NCI-H1436 treated with DMSO at 0.1 percent for 48 hours (cell line): ENCODE measurements at regions not wholly inside any gene's neighbourhood (a gene's known extent, or its start where the extent isn't known, plus 50 kb on each side); places are given as distances from the start of the nearest gene placed in this dataset.

Experiments
- DNase-seq: peaks from one replicate; lab custom pipeline; 2025; lab: John Stamatoyannopoulos, UW

DNA sequence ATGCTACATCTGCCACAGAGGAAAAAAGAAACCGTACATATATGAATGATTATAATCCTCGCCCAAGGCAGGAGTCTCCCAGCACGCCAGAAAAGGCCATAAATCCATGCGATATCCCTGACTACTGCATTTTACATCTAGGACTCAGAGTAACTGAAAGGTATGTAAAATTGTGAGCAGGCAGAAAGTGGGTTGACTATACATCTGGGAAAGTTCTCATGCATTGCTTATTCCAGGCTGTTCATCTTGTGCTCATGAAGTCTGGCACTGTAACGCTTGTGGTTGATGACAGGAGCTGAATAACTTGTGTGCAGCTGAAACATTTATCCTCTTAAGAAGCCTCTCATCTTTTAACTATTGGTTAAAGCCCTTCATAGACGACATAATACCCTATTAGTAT is 193.4 kb upstream of the STEAP4 start:
- no peak for DNase-seq

DNA sequence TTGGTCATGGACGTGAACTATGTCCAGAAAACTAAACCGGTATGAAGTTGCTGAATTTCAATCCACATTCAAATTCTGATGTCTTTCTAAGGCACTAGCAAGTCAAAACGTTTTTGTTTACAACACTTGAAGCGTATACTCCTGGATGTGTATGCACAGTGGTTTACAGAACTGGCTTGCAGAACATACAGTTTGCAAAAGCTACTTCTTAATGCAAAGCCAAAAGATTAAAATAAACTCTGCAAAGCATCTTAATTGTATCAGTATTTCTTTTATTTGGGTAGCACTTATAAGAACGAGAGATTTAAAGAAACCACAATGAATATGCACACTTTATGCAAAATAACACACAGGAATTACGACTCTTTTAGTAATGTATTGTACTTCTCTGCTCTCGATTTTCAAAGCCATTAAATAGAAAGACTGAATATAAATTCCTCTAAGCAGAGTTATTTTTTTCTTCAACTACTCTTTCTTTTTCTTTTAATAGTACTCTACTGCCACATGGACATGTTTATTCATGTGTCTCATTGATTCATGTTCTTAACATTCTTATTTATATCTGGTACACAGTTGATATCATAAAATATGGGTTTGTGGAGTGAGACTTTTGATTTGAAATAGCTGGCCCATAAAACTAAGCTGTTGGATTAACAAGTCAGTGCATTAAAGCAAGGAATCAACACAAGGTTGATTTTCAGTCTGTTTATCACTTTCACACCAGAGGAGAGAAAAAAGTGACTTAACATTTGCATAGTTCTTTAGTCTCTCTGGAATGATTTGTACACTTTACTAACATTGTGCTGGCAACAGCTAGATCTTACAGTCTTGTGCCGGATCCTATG is 189.4 kb upstream of the STEAP4 start:
- no peak for DNase-seq

GRCh38 chr7:88492153-88492552 is 185.5 kb upstream of the STEAP4 start:
- DNase-seq: peak; percentile 43

DNA sequence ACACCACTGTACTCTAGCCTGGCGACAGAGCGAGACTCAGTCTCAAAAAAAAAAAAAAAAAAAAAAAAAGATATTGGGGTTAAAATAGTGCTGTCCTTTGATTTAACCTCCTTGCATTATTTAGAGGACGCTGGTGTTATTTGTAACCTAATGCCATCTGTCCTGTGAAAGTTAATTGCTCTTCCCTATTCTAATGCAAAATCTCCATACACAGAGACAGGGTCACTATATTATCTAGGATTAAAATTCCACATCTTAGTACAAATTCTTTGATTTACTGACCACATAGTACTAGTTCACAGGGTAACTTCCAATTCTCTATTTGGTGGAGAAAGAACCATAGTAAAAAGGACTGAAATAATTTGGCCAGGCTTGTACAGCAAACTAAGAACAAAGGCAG is 184.2 kb upstream of the STEAP4 start:
- DNase-seq: no peak

GRCh38 chr7:88490161-88490560 is 183.5 kb upstream of the STEAP4 start:
- DNase-seq: no peak

DNA sequence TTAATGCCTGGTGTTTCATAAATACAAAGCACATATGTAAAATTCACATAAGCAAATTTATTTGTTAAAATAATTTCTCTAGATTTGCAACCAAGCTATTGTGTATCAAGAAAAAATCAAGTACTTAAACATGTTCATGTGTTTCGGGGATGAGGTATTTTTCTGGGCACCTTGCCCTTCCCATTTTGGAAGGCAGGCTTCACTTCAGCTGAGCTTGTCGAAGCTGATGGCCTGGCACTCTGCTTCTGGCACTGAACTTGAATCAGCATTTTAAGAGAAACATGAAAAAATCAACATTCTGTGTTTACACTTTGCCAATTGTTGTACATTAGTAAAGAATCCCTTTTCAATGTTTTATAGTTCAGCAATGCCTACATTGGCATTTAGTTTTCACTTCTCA is 179.1 kb upstream of the STEAP4 start:
- DNase-seq: no peak

DNA sequence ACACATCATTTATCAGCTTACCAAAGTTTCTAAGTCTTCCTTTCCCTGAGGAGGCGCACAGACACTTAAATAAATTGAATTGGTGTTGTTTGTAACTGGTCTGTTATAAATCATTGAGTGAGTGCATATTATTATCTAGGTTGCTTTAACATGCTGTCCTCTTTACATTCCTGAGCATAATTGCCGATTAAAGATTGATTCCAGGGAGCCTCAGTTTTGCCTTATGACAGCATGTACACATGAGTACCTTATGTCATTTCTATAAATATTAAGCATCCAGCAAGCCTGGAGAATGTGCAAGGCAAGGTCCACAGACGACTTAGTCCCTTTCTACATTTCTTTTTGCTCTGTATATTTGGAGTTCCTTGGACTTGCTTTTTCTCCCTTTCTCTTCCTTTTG is 177.9 kb upstream of the STEAP4 start:
- no peak for DNase-seq

DNA sequence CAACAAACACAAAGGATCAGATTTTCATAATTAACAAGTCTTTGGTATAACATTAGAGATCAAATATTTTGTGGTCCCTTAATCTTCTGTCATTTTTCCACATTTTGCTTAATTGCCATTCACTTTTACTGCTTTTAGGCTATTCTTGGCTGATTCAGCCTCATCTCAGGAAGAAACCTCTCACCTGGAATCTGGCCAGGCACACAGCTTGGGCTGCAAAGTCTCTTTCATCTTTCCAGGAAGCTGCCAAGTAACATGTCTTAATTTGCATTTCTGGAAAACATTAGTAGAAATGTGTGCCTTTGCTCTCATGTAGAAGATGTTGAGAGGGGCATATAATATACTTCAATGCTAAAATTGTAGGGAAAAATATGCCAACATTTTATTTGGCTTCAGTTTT is 174.2 kb upstream of the STEAP4 start:
- no peak for DNase-seq

DNA sequence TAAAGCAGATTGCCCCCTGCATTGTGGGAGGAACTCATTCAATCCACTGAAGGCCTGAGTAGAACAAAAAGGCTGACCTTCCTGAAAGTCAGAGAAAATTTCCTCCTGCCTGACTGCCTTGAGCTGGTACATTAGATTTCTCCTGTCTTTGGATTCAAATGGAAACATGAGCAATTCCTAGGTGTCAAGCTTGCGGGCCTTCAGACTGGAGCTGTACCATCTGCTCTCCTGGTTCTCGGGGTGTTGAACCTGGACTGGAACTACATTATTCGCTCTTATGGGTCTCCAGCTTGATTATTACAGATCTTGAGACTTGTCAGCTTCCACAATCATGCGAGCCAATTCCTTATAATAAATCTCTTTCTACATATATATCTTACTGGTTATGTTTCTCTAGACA is 173.6 kb upstream of the STEAP4 start:
- DNase-seq: no peak

DNA sequence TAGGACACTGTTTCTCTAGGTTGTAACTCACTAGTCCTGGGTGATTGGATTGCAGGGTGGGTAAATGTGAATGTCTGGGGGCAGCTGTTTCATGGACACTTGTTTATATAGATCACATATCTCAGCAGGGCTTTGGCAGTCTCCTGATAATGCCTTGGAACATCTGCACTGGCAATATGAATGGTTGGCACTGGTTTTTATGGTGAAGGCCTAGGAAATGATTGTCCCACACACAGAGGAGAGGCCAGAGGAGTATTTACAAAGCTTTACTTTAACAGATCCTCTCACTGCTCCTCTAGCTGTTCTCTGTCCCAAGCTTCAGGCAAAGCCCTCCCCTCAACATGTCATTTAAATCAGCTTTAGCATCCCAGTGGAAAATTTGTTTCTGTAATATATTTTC is 171.3 kb upstream of the STEAP4 start:
- DNase-seq: no peak

DNA sequence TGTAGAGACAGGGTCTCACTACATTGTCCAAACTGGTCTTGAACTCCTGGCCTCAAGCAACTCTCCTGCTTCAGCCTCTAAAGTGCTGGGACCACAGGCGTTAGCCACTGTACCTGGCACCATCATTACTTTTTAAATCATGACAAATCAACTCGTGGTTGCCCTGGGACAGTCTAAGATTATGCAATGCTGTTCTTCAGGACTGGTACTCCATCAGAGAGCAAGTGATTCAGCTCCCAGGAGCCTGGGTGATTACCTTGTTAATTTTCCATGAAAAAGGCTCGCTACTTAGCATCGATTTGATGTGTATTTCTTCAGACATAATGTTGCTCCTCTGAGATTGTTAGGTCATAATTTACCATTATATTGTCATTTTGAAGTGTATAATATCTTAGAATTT is 158.9 kb upstream of the STEAP4 start:
- DNase-seq: no peak

DNA sequence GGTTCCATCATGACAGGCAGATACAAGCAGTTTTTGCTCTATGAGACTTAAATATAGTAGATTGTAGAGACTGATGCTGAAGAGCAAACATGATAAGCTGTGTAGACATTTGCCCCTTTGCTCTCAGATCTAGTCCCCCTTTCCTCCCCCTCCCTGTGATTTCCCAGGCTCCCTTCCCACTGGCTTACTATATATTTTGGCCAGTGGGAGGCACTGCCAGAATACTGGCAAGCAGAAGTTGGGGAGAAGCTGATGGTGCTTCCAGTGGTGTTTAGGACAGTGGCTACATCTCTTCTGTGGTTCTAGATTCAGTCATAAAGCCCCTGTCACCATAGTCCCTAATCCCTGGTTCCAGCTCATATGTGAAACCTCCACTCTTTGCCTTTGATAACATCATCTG is 156.1 kb upstream of the STEAP4 start:
- DNase-seq: no peak

- no peak for DNase-seq
These were observed 154.0 kb upstream of the STEAP4 start for GRCh38 chr7:88460650-88461049.

- no peak for DNase-seq
These were observed 152.3 kb upstream of the STEAP4 start for GRCh38 chr7:88458946-88459345.

DNA sequence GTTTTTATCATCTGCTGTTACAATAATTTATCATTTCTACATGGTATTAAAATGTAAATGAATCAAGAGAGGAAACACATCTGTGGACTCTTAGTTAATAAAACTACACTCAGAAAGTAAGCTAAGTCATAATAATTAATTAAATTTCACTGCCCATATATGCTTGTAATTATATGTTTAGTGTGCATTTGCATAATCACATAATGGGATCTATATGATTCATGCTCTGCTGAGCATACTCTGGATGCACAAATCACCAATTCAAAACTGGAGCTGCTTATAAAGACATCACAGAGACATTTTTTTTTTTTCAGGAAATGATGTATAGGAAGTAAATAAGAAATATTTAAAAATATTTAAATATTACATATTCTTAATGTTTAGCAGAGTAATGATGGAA is 151.6 kb upstream of the STEAP4 start:
- DNase-seq: no peak

- DNase-seq: no peak
These were observed 150.6 kb upstream of the STEAP4 start for GRCh38 chr7:88457320-88457719.

- no peak for DNase-seq
These were observed 149.8 kb upstream of the STEAP4 start for GRCh38 chr7:88456490-88456889.

DNA sequence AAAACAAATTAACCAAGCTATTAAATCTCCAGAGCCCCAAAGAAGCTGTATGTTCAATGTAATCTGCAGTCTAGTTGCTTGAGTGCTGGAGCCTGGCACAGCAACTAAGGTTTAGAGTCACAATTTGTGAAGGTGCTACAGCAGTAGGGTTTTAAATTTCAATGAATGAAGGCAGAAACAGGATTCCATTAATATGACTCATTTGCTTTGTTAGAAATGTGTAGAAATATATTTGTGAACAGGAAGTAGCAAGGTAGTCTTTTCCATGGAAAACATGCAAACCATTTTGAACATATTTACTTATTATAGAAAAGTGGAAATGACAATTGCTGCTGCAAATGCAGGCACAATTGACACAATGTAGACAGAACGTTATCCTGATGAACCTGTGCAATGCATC is 149.0 kb upstream of the STEAP4 start:
- no peak for DNase-seq

DNA sequence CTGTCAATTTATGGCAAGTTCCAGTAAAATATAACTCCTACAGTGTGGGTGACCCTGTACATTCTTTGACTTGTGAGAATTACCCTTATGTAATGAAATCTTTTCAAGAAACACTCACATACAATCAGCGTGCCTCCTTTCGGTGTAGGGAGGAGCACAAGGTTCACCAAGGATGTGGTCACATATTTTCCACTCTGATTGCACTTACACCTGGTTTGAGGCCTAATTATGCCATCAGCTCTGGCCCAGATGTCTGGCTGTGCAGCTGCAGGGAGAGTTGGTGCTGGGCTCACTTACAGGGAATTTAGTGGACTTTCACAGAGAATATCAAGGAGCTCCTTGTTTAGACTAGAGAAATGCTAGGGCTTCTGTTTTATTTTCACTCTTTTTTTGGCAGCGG is 146.0 kb upstream of the STEAP4 start:
- DNase-seq: no peak

- DNase-seq: no peak
These were observed 144.2 kb upstream of the STEAP4 start for GRCh38 chr7:88450874-88451273.

DNA sequence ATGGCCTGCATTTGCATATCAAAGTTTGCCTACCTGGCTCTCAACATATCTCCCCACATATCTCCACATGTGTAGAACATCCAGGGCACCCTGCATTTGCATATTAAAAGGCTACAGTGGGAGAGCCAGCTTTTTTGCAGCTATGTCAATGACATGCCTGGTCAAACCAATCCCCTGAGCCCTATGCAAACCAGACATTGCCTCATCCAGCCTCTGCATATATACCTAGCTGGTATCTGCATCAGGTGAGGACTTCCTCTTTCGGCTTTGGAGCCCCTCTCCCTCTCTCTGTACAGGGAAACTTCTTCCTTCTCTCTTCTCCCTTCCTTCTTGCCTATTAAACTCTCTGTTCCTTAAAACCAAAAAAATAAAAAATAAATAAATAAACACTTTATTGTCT is 142.7 kb upstream of the STEAP4 start:
- DNase-seq: no peak

DNA sequence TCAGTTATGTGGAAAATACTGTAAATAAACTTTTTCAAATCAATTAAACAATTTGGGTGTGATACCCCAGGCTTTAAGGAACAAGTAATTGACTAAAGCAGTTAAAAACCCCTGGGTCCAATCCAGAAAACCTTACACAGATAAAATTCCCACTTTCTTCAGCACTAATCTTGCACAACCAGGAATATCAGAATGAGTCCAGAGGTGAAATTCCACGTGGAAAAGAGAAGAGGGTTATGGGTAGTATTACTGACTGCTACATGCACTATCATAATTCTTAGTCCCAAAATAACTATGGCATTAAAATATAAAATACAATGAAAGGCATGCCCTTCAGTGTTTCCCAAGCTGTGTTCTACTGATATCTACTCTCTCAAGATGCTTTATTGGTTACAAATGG is 135.7 kb upstream of the STEAP4 start:
- DNase-seq: no peak

- DNase-seq: no peak
These were observed 130.4 kb upstream of the STEAP4 start for GRCh38 chr7:88437132-88437531.

DNA sequence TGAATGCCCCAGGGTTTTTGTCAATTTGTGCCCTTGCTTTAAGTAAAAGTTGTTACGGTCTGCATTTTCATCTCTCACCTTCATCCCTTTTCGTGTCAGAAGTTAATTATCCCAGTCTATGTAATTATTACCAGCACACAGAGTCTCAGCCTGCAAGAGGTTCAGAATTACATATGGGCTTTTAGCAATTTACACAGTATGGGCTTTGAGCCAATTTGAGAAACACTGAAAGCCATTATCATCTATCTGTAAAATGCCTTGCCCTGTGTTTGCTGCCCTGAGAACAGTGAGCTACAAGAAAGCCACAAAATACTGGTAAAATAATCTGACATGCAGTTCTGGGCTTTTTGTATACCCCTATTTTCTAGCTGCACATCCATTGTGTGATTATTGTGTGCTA is 125.6 kb upstream of the STEAP4 start:
- DNase-seq: peak; percentile 93
